ENCODE measurements at regions not wholly inside any gene's neighbourhood (a gene's known extent, or its start where the extent isn't known, plus 50 kb on each side); places are given as distances from the start of the nearest gene placed in this dataset.

DNA sequence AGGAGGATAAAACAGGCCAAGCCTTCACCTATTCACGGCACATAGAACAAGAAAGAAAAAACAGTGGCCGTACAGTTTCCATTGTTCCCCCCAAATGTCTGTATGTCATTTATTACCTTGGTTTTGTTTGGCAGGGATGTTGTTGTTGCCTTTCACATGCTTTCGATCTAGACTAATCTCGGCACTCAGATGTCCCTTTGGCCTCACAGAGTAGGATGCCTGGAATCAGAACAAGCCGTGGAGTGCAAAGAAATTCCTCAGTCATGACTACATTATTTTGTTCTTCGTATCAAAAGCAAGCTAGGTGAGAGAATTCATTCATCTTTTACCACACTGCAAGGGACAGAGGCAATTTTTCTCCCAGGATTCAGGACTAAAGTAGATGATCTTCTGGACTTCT is 106.9 kb downstream of the SMIM20 start:
- DNase-seq: no peak

GRCh38 chr4:26021417-26022345 is 107.7 kb downstream of the SMIM20 start:
- no peak for DNase-seq

- no peak for DNase-seq
Measured at GRCh38 chr4:26022346-26023202, 108.6 kb downstream of the SMIM20 start.

DNA sequence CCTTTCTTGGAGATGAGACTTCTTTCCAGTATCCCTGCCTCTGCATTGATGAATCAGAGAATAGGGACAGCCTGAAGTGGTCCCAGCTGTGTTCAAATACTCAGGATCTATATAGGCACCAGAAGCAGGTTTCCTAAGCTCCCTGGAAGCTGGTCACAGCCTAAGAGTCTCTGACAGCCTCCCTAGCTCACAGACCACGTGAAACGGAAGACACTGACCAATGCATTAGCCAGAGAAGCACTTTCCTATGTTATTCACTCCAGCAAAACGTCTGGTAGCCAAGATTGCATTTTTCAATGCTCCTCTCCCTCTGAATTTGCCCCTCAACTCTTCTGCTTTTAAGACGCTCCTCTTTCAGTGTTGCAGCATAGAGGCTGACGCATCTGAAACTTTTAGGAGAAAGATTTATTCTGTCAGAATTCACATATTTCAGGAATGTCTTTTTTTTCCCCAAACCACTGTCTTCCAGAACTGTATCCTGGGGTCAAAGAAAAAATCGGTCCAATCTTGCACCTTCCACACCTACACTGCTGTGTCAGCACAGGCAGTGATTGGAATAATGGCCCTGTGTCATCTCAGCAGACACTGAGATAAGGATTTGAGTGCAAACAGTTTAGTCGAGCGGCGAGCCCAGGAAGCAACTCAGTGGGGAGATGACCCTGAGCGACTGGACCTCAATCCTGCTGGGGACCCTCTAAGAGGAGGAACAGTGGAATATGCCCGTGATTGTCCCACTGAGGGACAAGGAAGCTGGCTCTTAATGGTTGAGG is 109.4 kb downstream of the SMIM20 start:
- no peak for DNase-seq

DNA sequence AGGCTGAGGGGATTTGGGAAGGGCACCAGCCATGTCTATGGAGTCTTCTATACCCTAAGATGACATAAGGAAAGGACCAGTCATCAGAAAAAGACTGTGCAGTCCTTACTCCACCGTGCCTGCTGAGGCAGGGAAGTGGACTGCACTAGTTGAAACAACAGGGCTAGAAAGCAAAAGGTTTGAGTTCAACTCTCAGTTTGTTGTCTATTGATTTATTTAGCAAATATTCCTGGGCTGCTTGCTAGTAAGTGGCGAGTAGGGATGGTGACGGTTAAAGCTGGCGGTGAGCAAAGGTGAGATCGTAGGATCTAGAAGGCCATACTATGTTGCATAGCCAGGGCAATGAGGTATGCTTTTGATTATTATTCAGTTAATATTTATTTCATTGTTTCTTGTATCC is 110.1 kb downstream of the SMIM20 start:
- no peak for DNase-seq

DNA sequence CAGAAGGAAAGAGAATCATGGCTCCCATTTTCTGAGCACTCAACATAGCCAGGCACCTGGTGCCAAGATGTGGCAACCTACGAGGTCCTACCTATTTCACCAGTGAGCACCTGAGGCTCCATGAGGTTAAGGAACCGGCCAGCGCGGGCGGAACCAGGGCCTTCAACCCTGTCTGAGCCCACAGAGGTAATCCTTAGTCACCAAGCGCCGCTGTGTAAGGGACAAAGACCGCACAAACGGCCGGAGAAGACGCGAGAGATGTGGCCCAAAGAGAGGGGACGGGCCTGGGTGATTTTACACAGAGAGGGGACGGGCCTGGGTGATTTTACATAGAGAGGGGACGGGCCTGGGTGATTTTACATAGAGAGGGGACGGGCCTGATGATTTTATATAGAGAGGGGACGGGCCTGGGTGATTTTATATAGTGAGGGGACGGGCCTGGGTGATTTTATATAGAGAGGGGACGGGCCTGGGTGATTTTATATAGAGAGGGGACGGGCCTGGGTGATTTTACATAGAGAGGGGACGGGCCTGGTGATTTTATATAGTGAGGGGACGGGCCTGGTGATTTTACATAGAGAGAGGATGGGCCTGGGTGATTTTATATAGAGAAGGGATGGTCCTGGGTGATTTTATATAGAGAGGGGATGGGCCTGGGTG is 114.2 kb downstream of the SMIM20 start:
- DNase-seq: no peak

GRCh38 chr4:26028793-26029567 is 115.0 kb downstream of the SMIM20 start:
- DNase-seq: peak; percentile 17

- DNase-seq: no peak
Measured at GRCh38 chr4:26029568-26030131, 115.6 kb downstream of the SMIM20 start.

GRCh38 chr4:26030260-26030667 is 116.2 kb downstream of the SMIM20 start:
- DNase-seq: no peak

DNA sequence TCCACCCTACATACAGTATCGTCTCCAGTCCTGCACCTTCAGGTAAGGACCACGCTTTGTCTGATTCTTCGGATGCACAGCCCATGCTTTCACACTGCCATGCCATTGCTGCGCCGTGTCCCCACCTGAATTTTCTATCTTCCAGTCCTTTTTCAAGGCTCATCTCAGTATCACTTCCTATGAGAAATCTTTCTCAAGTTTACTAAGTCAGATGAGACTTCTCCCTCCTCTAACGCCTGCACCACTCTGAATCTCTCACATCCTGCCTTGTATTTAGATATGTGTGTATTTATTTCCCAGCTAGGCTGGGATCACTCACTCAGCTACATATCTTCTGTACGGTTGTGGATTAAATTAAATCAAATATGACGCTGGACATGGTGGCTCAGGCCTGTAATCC is 116.8 kb downstream of the SMIM20 start:
- no peak for DNase-seq

GRCh38 chr4:26031704-26032103 is 117.7 kb downstream of the SMIM20 start:
- no peak for DNase-seq

DNA sequence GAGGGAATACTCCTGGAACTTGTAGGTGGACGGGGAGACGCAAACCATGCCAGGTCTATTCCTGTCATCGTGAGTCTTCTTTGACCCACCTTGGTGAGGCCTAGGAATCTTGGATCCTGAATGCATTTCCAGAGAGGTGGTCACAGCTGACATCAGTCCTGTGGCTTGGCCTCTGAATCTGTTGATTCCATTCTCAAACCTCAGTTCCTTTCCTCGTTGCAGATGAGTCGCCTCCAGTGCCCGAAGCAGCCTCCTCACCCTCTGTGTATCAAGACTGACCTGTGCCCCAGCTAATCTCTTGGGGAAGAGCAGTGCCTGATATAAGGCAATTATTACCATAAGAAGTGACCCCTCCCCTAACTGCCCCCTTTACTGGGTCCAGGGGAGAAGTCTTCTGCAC is 118.1 kb downstream of the SMIM20 start:
- DNase-seq: no peak

DNA sequence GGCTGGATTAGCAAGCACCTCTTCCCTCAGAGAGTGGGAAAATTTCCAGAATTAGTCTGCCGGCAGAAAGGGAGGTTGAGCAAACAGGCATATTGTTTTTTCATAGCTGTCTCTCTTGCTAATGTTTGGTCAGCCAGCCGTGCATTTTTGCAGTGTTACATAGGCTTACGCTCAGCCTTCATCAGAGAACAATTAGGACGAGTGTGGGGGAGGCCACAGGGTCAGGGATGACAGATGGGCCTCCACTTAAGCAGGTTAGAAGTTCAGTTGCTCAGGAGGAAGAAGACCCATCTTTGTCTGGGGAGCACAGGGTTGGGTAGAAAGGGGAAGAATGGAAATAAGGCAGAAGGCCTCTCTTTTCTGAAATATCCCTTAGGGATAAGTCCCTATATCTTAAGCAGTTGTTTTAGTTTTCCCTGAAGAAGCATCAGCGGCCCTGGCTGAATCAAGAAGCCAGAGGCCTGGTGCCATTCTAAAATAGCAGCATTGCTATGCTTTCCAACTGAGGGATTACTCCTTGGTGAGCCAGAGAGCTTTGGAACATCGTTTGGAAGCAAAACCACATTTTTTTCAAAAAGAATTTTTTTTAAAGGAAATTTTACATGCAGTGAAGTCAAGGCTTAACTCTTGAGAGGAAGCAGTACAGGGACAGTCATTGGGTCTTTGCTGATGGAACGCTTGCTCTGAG is 118.8 kb downstream of the SMIM20 start:
- no peak for DNase-seq

DNA sequence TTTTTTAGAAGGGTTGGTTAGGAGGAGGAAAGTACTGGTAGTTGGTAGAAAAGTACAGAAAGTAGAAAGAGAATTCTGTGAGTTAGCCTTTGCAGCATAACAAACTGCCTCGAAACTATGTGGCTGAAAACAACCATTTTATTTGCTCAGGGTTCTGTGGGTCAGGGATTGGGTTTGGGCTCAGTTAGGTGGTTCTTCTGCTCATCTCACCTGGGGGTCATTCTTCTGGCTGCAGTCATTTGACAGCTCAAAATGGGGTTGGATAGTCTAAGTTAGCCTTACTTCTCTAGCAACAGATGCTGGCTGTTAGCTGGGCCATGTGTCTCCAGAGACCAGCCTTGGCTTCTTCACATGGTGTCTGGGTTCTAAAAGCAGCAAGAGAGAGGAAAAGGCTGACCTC is 119.4 kb downstream of the SMIM20 start:
- no peak for DNase-seq

DNA sequence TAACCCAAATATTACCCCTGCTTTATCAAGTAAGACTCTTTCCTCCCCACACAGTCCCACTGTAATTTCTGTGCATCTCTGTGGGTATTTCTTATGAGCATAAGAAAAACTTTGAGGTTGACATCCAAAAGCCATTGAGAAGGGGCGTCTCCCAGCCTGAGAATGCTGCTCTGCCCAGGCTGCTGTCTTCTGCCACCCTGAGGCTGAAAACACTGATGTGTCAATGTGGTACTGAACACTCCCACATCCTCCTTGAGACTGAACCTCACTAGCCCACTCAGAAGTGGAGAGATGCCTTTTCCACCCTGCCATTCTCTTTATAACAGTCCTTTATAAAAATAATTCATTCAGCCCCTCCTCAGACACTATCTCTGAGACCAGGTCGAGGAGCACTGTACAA is 120.8 kb downstream of the SMIM20 start:
- DNase-seq: no peak

- no peak for DNase-seq
Measured at GRCh38 chr4:26035921-26036320, 121.9 kb downstream of the SMIM20 start.

GRCh38 chr4:26039639-26040359 is 125.8 kb downstream of the SMIM20 start:
- no peak for DNase-seq

- DNase-seq: no peak
Measured at GRCh38 chr4:26044524-26044923, 130.5 kb downstream of the SMIM20 start.

DNA sequence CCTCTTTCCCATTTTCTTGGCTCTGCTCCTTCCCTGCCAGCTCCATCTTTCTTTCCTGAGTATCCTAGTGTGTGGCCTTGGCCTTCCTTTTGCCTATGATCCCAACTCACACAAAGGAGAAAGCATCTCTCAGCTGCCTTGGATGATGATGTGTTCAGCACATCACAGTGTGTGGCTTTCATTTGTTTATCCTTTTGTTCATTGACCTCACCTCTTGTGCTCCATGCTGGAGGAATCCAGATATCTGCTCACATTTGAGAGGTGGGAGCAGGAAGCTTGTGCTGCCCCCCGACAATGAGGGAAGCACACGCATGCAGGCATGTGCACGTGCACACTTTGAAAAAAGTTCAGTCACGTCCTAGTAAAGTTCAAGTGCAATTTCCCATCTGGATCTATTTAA is 131.0 kb downstream of the SMIM20 start:
- no peak for DNase-seq

- no peak for DNase-seq
Measured at GRCh38 chr4:26047795-26048194, 133.8 kb downstream of the SMIM20 start.

Measured in NCI-H526 treated with DMSO at 0.1 percent for 48 hours (cell line).